ENCODE measurements at regions not wholly inside any gene's neighbourhood (a gene's known extent, or its start where the extent isn't known, plus 50 kb on each side); places are given as distances from the start of the nearest gene placed in this dataset.
A peak's percentile ranks its signal among the peaks of the same experiment; 100 is the strongest.

DNA sequence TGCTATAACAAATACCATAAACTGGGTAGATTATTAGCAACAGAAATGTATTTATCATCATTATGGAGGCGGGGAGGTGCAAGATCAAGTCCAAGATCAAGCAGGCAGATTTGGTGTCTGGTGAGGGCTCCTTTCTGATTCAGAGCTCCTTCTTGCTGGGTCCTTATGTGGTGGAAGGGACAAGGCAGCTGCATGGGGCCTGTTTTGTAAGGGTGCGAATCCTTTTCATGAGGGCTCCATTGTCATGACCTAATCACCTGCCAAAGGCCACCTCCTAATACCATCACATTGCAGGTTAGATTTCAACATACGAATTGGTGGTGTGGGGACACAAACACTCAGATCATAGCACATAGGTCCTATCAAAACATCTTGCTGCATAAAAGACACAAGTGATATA lies 84.4 kb upstream of the CCDC150 start:
- no peaks in the 10 kb centered on the region for H3K36me3 ChIP-seq (ENCODE audit: insufficient read depth)
- no peak overlapping the region for H3K4me3 ChIP-seq
- no peaks in the 10 kb centered on the region for H4K20me1 ChIP-seq (replicated peaks; ENCODE audit: insufficient read depth)
- no peak overlapping the region for H3K27ac ChIP-seq (ENCODE audit: low read depth)
- H3K9me2 ChIP-seq (ENCODE audit: insufficient read depth), result no peaks in the 10 kb centered on the region
- no peaks in the 10 kb centered on the region for H3F3A ChIP-seq (replicated peaks; ENCODE audit: low read depth)
- TF ChIP-seq, protein P1, sequence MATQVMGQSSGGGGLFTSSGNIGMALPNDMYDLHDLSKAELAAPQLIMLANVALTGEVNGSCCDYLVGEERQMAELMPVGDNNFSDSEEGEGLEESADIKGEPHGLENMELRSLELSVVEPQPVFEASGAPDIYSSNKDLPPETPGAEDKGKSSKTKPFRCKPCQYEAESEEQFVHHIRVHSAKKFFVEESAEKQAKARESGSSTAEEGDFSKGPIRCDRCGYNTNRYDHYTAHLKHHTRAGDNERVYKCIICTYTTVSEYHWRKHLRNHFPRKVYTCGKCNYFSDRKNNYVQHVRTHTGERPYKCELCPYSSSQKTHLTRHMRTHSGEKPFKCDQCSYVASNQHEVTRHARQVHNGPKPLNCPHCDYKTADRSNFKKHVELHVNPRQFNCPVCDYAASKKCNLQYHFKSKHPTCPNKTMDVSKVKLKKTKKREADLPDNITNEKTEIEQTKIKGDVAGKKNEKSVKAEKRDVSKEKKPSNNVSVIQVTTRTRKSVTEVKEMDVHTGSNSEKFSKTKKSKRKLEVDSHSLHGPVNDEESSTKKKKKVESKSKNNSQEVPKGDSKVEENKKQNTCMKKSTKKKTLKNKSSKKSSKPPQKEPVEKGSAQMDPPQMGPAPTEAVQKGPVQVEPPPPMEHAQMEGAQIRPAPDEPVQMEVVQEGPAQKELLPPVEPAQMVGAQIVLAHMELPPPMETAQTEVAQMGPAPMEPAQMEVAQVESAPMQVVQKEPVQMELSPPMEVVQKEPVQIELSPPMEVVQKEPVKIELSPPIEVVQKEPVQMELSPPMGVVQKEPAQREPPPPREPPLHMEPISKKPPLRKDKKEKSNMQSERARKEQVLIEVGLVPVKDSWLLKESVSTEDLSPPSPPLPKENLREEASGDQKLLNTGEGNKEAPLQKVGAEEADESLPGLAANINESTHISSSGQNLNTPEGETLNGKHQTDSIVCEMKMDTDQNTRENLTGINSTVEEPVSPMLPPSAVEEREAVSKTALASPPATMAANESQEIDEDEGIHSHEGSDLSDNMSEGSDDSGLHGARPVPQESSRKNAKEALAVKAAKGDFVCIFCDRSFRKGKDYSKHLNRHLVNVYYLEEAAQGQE (IDR thresholded peaks at IDR 0.05; ENCODE audit: unreplicated experiment), result no peak
- TF ChIP-seq ZNF114 (CRISPR knock-in tag; IDR thresholded peaks at IDR 0.05) (no peak), NANOG (IDR thresholded peaks at IDR 0.05; ENCODE audit: borderline replicate concordance) (no peak), JUNB (IDR thresholded peaks at IDR 0.05; ENCODE audit: unreplicated experiment) (no peak), ZNF331 (CRISPR knock-in tag; IDR thresholded peaks at IDR 0.05; ENCODE audit: low read depth) (no peak), EZH2phosphoT487 (IDR thresholded peaks at IDR 0.05; ENCODE audit: unreplicated experiment) (no peak), STAT1 (IDR thresholded peaks at IDR 0.05; ENCODE audit: unreplicated experiment) (no peak), POLR2AphosphoS5 (IDR thresholded peaks at IDR 0.05; ENCODE audit: low read depth) (no peak), EZH2 (IDR thresholded peaks at IDR 0.05; ENCODE audit: low read depth, unreplicated experiment) (no peak), CREB1 (CRISPR knock-in tag; IDR thresholded peaks at IDR 0.05; ENCODE audit: low read depth) (no peak)
- TF ChIP-seq, protein P2, sequence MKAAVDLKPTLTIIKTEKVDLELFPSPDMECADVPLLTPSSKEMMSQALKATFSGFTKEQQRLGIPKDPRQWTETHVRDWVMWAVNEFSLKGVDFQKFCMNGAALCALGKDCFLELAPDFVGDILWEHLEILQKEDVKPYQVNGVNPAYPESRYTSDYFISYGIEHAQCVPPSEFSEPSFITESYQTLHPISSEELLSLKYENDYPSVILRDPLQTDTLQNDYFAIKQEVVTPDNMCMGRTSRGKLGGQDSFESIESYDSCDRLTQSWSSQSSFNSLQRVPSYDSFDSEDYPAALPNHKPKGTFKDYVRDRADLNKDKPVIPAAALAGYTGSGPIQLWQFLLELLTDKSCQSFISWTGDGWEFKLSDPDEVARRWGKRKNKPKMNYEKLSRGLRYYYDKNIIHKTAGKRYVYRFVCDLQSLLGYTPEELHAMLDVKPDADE (IDR thresholded peaks at IDR 0.05), result no peak
- TF ChIP-seq, protein P3, sequence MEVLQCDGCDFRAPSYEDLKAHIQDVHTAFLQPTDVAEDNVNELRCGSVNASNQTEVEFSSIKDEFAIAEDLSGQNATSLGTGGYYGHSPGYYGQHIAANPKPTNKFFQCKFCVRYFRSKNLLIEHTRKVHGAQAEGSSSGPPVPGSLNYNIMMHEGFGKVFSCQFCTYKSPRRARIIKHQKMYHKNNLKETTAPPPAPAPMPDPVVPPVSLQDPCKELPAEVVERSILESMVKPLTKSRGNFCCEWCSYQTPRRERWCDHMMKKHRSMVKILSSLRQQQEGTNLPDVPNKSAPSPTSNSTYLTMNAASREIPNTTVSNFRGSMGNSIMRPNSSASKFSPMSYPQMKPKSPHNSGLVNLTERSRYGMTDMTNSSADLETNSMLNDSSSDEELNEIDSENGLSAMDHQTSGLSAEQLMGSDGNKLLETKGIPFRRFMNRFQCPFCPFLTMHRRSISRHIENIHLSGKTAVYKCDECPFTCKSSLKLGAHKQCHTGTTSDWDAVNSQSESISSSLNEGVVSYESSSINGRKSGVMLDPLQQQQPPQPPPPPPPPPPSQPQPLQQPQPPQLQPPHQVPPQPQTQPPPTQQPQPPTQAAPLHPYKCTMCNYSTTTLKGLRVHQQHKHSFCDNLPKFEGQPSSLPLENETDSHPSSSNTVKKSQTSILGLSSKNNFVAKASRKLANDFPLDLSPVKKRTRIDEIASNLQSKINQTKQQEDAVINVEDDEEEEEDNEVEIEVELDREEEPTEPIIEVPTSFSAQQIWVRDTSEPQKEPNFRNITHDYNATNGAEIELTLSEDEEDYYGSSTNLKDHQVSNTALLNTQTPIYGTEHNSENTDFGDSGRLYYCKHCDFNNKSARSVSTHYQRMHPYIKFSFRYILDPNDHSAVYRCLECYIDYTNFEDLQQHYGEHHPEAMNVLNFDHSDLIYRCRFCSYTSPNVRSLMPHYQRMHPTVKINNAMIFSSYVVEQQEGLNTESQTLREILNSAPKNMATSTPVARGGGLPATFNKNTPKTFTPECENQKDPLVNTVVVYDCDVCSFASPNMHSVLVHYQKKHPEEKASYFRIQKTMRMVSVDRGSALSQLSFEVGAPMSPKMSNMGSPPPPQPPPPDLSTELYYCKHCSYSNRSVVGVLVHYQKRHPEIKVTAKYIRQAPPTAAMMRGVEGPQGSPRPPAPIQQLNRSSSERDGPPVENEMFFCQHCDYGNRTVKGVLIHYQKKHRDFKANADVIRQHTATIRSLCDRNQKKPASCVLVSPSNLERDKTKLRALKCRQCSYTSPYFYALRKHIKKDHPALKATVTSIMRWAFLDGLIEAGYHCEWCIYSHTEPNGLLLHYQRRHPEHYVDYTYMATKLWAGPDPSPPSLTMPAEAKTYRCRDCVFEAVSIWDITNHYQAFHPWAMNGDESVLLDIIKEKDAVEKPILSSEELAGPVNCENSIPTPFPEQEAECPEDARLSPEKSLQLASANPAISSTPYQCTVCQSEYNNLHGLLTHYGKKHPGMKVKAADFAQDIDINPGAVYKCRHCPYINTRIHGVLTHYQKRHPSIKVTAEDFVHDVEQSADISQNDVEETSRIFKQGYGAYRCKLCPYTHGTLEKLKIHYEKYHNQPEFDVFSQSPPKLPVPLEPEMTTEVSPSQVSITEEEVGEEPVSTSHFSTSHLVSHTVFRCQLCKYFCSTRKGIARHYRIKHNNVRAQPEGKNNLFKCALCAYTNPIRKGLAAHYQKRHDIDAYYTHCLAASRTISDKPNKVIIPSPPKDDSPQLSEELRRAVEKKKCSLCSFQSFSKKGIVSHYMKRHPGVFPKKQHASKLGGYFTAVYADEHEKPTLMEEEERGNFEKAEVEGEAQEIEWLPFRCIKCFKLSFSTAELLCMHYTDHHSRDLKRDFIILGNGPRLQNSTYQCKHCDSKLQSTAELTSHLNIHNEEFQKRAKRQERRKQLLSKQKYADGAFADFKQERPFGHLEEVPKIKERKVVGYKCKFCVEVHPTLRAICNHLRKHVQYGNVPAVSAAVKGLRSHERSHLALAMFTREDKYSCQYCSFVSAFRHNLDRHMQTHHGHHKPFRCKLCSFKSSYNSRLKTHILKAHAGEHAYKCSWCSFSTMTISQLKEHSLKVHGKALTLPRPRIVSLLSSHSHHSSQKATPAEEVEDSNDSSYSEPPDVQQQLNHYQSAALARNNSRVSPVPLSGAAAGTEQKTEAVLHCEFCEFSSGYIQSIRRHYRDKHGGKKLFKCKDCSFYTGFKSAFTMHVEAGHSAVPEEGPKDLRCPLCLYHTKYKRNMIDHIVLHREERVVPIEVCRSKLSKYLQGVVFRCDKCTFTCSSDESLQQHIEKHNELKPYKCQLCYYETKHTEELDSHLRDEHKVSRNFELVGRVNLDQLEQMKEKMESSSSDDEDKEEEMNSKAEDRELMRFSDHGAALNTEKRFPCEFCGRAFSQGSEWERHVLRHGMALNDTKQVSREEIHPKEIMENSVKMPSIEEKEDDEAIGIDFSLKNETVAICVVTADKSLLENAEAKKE (CRISPR knock-in tag; IDR thresholded peaks at IDR 0.05), result no peak
- TF ChIP-seq, protein P4, sequence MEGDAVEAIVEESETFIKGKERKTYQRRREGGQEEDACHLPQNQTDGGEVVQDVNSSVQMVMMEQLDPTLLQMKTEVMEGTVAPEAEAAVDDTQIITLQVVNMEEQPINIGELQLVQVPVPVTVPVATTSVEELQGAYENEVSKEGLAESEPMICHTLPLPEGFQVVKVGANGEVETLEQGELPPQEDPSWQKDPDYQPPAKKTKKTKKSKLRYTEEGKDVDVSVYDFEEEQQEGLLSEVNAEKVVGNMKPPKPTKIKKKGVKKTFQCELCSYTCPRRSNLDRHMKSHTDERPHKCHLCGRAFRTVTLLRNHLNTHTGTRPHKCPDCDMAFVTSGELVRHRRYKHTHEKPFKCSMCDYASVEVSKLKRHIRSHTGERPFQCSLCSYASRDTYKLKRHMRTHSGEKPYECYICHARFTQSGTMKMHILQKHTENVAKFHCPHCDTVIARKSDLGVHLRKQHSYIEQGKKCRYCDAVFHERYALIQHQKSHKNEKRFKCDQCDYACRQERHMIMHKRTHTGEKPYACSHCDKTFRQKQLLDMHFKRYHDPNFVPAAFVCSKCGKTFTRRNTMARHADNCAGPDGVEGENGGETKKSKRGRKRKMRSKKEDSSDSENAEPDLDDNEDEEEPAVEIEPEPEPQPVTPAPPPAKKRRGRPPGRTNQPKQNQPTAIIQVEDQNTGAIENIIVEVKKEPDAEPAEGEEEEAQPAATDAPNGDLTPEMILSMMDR (conservative IDR thresholded peaks at IDR 0.05; ENCODE audit: low read depth in 2 of 2), result no peak
- peaks cover 4% of the 10 kb centered on the region; the same call in 1 of the 2 replicates for H3K4me1 ChIP-seq (ENCODE audit: insufficient read depth)
- DNase-seq (ENCODE audit: low spot score) (no peak), ATAC-seq (peak; percentile 74)
- no peak overlapping the region for H2AFZ ChIP-seq
- no peaks in the 10 kb centered on the region for H3K27me3 ChIP-seq (ENCODE audit: insufficient read depth)
- H3K27ac Mint-ChIP-seq, result no peak overlapping the region
- H3K4me1 Mint-ChIP-seq, result peaks cover 20% of the 10 kb centered on the region
- H3K4me2 ChIP-seq, result no peak overlapping the region
- no peak overlapping the region for H3K4me3 Mint-ChIP-seq
- H3K79me2 ChIP-seq (replicated peaks; ENCODE audit: insufficient read depth), result no peaks in the 10 kb centered on the region
- no peaks in the 10 kb centered on the region for H3K9me3 Mint-ChIP-seq
- no peaks in the 10 kb centered on the region for H3K36me3 Mint-ChIP-seq (ENCODE audit: low read depth)
- no peaks in the 10 kb centered on the region for H3K27me3 Mint-ChIP-seq (ENCODE audit: insufficient read depth, low read depth, poor library complexity)

All from GM23338 (cell line).